ENCODE measurements at regions not wholly inside any gene's neighbourhood (a gene's known extent, or its start where the extent isn't known, plus 50 kb on each side); places are given as distances from the start of the nearest gene placed in this dataset.

DNA sequence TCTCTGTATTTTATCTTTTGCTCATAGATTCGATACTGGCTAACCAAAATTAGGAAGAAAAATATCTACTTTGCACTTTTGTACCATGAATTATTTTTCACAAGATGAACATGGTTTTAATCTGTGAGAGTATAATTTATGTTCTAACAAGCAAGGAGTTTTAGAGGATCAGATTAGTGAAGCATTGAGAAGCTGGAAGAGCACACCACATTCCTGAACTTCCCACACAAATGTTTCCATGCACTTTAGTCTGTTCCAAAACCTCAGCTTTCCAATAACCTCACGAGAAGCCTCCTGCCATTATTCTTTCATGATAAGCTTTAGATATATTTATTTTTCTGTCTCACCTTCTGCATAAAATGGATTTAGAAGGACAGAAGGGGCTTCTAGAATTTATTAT lies 98.7 kb upstream of the MPDZ start:
- TF ChIP-seq, protein P1, sequence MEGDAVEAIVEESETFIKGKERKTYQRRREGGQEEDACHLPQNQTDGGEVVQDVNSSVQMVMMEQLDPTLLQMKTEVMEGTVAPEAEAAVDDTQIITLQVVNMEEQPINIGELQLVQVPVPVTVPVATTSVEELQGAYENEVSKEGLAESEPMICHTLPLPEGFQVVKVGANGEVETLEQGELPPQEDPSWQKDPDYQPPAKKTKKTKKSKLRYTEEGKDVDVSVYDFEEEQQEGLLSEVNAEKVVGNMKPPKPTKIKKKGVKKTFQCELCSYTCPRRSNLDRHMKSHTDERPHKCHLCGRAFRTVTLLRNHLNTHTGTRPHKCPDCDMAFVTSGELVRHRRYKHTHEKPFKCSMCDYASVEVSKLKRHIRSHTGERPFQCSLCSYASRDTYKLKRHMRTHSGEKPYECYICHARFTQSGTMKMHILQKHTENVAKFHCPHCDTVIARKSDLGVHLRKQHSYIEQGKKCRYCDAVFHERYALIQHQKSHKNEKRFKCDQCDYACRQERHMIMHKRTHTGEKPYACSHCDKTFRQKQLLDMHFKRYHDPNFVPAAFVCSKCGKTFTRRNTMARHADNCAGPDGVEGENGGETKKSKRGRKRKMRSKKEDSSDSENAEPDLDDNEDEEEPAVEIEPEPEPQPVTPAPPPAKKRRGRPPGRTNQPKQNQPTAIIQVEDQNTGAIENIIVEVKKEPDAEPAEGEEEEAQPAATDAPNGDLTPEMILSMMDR (conservative IDR thresholded peaks at IDR 0.05; ENCODE audit: low read depth, low read length): no peak
- TF ChIP-seq EZH2 (IDR thresholded peaks at IDR 0.05; ENCODE audit: borderline replicate concordance, low read depth, low read length, poor library complexity, severe bottlenecking): no peak

All from A673 (cell line).